ENCODE measurements at regions not wholly inside any gene's neighbourhood (a gene's known extent, or its start where the extent isn't known, plus 50 kb on each side); places are given as distances from the start of the nearest gene placed in this dataset.
A peak's percentile ranks its signal among the peaks of the same experiment; 100 is the strongest.
"Not testable (repeated sequence)": the region's sequence is repeated elsewhere in the genome, so short reads cannot be mapped to it uniquely, and the experiment has no call there.

DNA sequence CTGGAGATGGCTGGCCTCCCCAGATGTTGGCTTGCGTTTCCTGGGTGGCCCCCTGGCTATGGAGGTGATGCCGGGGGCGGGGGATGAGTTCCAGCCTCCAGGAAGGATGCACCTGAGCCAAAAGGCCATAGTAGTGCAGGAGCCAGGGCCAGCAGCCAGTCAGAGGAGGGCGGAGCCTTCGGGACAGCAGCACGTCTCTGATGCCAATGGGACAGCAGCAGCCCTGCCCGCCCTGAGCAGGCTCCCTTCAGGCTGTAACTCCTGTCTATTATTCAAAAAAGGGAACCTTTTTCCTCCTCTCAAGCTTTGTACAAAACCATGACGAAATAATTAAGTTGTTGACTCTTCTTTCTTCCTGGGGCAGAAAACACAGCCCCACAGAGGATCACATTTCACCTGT lies 189.7 kb downstream of the BCL2L11 start:
- intact Hi-C loops (cut with micrococcal nuclease); DNase-seq: not testable (repeated sequence)
- peak; percentile 46 for ATAC-seq

DNA sequence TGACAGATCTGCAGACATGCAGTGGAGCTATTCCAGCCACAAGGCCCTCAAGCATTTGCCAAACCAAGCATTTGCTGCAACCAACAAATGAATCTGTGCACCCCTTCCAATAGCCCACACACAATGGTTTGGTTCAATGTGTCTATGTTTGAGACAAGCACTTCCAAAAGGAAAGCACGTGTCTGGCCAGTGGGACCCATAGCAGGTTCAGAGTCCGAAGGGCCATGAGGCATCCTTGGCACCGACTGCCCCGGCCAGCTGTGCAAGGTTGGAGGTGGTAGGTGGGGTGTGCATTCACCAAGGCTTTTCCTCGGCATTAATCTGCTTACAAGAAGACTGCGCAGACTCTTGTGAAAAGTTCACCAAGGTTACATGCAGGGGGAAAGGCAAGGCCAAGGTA lies 190.9 kb downstream of the BCL2L11 start:
- DNase-seq; intact Hi-C loops (cut with micrococcal nuclease); ATAC-seq: not testable (repeated sequence)

DNA sequence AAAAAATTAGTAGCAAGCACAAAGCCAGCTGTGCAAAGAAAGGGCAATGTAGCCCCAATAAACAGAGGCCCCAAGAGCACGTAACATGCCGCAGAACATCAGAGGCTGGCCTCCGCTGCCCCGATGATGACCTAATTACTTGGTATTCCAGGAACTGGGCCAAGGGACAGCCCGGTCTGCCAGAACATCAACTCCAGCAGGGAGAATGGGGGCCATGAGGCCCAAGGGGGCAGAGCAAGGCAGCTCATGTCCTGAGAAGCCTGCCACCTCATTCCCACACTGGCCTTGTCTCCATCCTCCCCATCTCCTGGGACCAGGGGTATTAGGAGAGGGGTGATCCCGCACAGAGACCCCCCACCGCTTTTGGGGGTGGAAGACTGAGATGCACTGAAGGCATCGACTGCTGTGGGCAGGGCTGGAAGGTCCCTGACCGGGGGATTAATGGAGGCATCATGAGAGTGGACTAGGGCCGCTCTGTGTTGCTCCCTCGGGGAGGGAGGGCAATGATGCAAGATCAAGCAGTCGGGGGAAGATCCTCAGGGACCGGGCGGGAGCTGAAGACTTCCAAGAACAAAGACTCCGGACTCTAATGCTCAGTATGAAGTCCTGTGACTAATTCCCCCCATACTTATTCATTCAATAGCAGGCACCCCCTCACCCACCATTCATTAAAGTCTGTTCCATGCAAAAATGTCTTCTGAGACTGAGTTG lies 192.3 kb downstream of the BCL2L11 start:
- DNase-seq = peak; percentile 69
- peak; percentile 91 for ATAC-seq
- intact Hi-C loops (cut with micrococcal nuclease) = not testable (repeated sequence)

DNA sequence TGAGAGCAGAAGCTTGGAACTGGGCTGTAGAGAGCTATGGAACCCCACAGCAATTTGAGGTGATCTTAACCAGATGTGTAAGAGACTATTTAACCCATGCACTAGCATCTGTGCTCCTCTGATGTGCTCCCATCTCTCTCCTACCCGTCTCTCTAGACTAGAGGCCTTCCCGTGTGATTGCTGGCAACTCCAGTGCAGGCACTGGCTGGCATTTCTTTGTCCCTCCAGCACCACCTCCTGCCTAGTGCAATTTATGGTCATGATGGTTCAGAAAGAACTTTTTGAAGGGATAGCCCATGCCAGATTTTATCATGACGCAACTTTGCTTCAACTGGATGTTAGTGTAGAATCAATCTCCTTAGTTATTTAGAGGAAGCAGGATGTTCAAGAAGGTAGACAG lies 193.0 kb downstream of the BCL2L11 start:
- peak; percentile 65 for ATAC-seq
- peak; percentile 28 for DNase-seq
- intact Hi-C loops (cut with micrococcal nuclease) = not testable (repeated sequence)

DNA sequence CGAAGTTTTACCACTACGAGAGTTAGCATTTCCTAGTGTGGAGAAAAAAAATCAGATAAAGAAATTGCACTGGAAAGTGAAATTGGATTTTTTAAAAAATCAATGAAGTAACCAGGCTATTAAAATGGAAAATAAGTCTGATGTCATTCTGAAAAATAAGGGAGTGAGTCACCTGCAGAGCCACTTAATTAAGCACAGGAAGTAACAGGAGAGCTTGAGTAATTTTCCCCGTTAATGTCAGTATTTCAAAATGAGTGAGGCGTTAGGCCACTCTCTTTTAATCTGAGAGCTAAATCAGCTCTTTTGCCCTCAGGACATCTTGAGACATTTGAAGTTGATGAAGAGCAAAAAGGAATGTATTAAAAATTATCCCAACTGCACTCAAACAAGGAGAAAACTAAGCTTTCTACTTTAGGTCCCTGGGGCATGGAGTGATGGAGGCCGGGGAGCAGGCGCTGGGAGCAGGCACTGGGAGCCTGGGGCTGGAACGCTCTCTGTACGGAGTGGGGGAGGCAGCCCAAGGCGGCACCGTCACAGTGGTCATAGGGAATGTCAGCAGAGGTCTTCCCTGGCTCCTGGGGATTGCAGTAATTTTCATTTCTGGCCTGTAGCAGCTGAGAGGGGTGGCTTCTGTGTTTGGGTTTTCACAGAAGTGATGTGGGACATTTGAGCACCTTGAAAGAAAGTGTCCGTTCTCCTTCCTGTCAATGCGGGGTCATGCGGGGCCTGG lies 194.6 kb downstream of the BCL2L11 start:
- intact Hi-C loops (cut with micrococcal nuclease); DNase-seq: not testable (repeated sequence)

DNA sequence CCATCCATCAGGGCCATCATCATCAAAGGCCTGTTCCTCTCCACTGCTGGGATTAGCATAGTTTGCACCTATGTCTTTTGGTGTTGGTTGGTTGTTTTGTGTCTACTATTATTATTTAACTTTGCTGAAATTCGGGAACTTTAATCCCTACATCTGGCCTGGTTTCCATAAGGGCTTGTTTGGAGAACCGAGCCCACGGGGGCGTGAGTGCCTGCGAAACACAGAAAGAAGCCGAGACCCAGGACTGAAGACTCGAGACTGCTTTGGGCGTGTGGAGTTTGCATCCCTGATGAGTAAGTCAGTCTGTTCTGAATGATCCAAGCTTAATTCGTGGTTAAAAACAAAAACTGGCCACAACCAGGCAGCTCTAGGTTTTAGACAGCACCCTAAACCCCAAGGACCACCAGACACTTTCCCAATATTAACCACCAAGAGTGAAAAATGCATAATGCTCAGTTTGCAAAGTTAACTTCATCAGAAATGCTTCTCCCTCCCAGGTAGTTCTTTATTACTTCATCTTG lies 195.6 kb downstream of the BCL2L11 start:
- ATAC-seq; intact Hi-C loops (cut with micrococcal nuclease); DNase-seq: not testable (repeated sequence)

More for the DNA sequence above, 194.6 kb downstream of the BCL2L11 start:
- ATAC-seq = not testable (repeated sequence)

DNA sequence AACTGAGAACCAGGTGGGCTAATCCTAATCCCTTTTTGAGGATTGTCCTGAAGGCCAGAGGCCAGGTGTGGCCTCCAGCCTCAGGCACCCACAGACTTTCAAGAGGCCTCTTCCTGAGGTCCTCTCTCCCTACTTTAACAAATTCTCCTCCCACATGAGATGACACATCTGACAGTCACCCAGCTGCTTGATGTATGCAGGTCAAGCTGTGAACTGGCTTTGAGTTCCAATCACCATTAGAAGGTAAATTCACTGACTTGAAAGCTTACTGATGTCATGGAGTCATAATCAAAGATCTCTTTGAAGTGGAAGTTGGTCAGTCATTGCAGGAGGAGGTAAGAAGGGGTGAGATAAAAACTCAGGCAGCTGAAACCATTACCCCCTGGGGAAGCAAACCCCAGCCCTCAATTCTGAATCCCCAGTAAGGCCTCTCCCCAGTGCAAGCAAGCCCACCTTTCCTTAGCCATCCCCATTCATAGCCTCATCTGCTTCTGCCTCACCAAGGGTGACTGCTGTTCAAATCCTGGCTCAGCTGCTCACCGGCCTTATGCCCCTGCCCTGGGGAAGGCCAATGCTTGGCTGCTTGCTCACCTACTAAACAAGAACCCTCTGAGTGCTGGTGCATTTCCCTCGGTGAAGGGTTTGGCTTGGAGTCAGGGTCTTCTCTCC lies 196.3 kb downstream of the BCL2L11 start:
- ATAC-seq; intact Hi-C loops (cut with micrococcal nuclease); DNase-seq: not testable (repeated sequence)

- DNase-seq; ATAC-seq; intact Hi-C loops (cut with micrococcal nuclease): not testable (repeated sequence)
These were observed 198.8 kb downstream of the BCL2L11 start for GRCh38 chr2:111319552-111319951.

DNA sequence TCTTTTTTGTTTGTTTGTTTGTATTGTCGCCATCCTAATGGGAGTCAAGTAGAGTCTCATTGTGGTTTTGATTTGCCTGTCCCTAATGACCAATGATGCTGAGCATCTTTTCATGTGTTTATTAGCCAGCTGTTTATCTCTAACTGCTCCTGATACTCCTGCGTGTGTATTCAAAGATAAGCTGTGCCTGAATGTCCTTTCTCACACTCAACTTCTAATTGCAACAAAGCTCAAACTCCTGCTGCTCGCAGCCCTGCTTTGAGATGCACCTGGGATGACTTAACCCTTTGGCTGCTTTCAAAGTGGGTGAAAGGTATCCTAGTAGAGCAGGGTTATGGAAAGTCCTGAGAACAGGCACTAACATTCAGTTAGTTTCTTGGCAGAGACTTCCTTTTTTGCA lies 199.6 kb downstream of the BCL2L11 start:
- intact Hi-C loops (cut with micrococcal nuclease); ATAC-seq; DNase-seq: not testable (repeated sequence)

GRCh38 chr2:111320965-111321364 lies 200.3 kb downstream of the BCL2L11 start:
- ATAC-seq; intact Hi-C loops (cut with micrococcal nuclease); DNase-seq: not testable (repeated sequence)

DNA sequence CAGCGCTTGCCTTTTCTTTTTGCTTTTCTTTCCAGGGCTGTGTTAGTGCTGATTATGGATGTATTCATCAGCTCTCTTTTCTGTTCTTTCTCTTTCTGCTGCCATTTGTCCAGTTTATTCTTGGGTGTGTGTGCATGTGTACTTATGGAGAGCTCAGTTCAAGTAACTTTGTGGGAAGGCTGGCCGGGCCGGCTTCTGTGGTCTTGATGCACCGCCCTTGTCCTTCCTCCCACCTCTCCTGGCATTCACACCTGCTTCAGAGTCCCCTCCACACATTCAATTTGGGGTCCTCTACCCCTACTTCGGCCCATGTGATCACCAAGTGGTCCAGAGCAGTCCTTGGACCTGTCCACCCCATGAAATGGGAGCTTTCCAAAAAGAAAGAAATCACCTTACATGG lies 202.7 kb downstream of the BCL2L11 start:
- intact Hi-C loops (cut with micrococcal nuclease); DNase-seq: not testable (repeated sequence)

DNA sequence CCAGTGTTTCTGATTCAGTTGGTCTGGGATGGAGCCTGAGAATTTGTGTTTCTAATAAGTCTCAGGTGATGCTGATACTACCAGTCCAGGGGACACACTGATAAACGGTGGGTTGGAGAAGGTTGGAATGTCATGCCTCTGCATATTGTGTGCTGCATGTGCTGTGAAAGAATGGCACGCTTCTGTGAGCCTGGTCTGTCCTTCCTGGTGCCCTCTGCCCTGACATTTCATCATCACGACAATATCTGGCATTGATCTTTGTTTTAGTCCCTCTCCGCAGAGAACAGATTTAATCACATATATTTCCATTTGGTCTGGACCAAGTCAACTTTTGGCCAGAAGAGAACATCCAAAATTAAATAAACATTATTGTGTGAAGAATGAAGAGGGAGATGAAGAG lies 207.0 kb downstream of the BCL2L11 start:
- DNase-seq; intact Hi-C loops (cut with micrococcal nuclease); ATAC-seq: not testable (repeated sequence)

More for the DNA sequence above, 202.7 kb downstream of the BCL2L11 start:
- ATAC-seq = not testable (repeated sequence)

- intact Hi-C loops (cut with micrococcal nuclease); DNase-seq; ATAC-seq: not testable (repeated sequence)
These were observed 208.6 kb downstream of the BCL2L11 start for GRCh38 chr2:111329309-111329708.

DNA sequence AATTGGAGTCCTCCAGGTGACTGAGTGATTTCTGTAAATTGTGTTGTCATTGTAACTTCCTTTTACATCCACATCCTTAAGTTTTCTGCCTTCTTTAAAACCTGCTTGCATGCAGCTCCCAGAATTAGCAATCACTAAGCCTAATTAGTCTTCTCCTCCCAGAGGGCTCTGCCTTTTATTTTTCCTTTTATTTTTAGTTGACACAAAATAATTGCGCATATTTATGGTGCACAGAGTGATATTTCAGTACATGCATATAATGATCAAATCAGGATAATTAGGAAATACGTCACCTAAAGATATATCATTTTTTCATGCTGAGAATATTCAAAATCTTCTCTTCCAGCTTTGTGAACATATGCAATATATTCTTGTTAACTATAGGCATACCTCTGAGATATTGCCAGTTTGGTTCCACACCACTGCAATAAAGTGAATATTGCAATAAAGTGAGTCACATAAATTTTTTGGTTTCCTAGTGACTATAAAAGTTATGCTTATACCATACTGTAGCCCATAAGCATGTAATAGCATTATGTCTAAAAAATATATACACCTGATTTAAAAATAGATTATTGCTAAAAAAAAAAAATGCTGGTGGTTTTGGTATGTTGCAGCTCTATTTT lies 210.5 kb downstream of the BCL2L11 start:
- intact Hi-C loops (cut with micrococcal nuclease); DNase-seq; ATAC-seq: not testable (repeated sequence)

- DNase-seq; intact Hi-C loops (cut with micrococcal nuclease): not testable (repeated sequence)
- ATAC-seq = peak; percentile 28
These were observed 214.7 kb downstream of the BCL2L11 start for GRCh38 chr2:111335220-111335907.

DNA sequence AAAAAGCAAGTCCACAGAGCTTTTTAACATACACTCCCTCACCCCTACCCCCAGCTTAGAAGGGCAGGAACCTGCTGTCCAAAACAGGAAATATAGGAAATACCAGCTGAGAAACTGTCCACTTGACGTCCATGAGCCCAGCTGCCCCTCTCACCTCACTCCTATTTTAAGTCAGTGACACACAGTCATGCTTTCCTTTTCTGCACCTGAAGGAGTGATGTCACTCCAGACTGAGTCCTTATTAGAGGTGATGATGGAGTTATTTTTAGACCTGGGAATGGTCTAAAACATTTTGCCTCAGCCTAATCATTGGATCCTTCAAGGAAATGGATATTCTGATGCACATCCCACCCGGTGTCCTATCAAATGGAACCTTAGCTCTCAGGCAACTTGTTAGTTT lies 217.8 kb downstream of the BCL2L11 start:
- peak; percentile 38 for ATAC-seq
- DNase-seq; intact Hi-C loops (cut with micrococcal nuclease): not testable (repeated sequence)

DNA sequence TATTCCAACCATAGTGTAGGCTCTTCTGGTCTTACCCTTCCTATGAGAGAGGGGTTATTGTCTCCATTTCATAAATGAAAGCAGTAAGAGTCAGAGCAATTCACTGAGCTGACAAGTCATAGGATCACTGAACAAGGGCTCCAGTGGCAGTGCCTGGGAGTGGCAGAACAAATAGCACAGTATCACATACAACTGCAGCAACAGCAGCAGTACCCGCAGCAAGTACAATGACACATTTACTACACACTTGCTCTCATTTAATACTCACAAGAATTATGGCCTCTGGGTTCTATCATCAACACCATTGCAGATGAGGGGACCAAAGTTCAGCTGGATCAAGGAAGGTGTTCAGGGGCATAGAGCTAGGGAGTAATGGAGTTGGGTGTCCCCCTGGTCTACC lies 218.8 kb downstream of the BCL2L11 start:
- DNase-seq; intact Hi-C loops (cut with micrococcal nuclease); ATAC-seq: not testable (repeated sequence)

DNA sequence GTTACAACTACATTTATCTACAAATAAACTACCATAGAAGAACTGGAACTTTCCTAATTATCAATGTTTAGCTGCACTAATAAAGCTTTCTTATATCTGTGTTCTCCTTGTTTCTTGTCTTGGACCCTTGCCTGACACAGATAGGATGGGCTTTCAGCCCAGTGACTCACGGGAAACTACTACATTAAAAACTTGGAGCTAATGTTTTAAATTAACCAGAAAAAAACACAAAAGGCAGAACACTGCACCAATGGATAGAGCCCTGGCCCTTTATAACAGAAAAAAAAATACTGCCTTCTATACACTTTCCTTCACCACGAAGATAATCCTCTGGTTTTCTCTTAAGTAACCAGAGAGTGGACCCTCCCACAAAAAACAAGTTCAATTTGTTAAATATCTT lies 223.9 kb downstream of the BCL2L11 start:
- intact Hi-C loops (cut with micrococcal nuclease); ATAC-seq; DNase-seq: not testable (repeated sequence)

Data from left ventricle myocardium superior (tissue), 1 donor.